GM21717 (cell line): ENCODE measurements at regions not wholly inside any gene's neighbourhood (a gene's known extent, or its start where the extent isn't known, plus 50 kb on each side); places are given as distances from the start of the nearest gene placed in this dataset.

ENCODE experiments used
- ATAC-seq: cut with Tn5 transposase; IDR thresholded peaks from one replicate; pipeline ENCODE4 v1.9.1; 2021; ENCODE audit warnings: mild to moderate bottlenecking, moderate library complexity; ENCODE audit not compliant: unreplicated experiment

DNA sequence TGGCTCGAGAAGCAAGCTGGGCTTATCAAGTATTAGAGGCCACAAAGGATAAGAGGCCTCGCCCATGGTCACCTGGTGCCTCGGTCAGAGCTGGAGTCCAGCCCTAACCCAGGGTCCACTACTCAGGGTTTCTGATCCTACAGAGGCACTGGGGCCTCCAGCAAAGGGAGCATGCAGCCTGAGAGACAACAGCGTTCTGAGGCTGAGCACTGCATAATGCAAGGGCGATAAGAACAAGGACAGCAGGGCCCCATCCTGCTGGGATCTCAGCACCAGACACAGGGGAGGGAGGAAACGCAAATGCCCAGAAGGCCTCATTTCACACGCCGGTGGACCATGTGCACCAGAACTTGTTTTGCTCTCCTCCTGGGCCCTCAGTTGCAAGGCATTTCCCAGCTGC lies 63.0 kb downstream of the C5orf15 start:
- no peak for ATAC-seq

DNA sequence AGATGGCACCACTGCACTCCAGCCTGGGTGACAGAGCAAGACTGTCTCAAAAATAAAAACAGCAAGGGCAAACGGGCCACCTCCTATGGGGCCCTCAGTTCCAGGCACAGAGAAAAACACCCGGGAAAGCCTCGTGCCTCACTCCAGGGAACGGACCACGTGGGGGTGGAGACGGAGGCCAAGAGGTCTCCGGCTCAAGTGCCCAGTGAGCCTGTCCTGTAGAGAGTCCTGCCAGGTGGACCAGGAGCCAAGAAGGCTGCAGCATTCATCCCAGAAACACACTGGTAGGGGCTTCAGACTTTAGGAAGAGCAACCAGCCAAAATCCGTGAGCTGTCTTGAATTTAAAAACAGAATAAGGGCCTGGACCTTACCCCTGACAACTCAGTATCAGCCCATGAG lies 63.8 kb downstream of the C5orf15 start:
- no peak for ATAC-seq

DNA sequence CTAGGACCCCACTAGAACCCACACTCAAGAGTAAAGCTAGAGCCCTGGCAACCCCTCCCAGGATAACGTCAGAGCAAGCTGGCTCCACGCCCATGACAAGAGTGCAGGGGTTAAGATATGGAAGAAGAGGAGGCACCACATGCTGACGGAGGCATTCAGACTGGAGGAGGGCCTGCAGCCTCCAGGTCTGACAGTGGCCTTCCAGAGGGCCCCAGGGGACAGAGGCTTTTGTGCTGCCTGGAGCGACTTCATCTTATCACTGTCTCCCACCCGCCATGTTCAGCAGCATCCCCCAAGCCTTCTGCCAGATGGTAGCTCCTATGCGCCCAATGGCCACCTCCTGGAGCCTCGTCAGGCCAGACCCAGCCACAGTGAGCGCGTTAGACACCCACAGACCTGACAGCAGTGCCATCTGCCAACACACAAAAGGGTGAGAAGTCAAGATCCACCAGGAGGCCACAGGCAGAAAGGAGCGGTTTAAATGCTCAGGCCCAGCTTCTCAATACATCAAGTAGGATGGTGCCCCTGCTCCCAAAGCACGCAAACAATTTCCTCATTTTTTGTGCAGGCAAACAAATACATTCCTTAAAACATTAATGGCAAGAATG lies 65.8 kb downstream of the C5orf15 start:
- no peak for ATAC-seq

DNA sequence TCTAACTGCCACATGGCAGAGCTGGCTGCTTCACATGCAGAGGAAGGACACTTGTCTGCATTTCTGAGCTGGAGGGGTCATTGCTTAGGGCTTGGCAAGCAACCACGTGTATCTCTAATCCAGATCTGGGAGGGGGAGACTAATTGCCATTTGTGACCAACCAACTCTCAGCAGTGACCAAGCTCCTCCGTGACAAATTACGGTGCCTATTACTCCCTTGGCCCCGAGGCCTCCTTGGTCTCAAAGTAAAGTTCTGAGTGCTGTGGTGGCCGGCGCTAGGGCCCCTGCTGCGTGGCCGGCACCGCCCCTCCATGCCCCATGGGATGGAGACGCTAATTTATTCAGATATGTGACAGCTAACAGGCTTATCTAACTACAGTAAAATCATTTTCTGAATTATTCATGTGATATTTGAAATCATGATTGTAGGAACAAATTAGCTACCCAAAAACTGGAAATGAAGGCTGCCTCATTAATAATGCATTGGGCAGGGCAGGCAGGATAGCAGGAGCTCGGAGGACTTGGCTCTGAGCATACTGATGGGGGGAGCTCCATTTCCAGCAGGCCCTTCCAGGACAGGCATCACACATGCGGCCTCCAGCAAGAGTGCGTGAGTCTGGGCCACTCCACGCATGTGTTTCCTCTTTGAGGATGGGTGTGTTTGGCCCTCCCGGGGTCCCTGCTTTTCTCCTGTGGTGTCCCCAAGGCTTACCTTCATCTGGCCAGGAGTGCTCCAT lies 67.7 kb downstream of the C5orf15 start:
- ATAC-seq: no peak

DNA sequence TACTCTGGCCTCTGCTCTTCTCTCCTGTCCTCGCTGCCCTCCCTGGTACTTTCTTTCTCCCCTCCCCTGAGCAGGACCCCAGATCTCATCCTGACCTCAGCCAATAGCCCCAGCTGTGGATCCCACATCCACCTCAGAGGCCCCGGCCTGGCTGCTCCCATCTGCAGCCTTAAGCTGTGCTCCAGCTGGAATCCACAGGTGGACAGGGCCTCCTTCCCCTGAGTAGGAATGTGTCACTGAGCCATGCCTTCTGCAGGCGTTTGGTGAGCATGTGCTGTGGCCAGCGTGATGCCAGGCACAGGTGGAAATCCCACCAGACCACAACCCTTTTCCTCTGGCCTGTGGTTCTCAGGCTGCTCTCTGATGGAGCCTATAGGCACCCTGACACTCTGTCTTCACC lies 68.9 kb downstream of the C5orf15 start:
- ATAC-seq: no peak

DNA sequence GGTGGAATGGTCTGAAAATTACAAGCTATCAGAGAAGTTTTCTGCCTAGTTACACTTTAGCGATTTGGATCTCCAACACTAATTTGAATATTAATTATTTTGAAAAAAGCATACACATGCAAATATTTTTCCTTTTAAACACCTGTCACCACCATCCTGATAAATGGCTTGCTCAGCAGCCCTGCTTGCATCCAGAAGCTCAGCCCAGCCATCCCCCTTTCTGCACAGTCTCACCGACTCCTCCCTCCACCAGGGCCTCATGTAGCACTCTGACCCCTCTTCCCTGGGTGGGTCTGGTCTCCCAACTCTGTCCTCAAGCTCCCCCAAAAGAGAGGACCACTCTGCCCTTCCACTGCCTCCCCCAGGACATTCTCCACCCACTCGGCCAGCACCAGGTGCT lies 70.0 kb downstream of the C5orf15 start:
- ATAC-seq: no peak

DNA sequence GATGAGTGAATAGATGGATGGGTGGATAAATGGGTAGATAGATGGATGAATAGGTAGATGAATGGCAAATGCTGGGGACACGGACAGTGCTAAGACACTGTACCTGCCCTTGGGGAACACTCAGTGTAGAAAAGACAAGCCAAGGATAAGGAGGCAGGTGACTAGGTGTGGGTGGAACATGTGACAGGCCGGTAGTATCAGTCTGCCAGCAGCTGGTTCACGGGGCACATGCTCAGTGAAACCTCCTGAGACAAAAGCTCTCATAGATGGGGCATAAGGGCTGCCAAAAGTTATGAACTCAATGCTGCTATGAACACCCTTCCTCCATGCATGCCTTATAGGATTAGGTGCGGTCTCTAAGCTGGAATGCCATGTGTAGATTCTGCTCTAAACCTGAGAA lies 71.0 kb downstream of the C5orf15 start:
- no peak for ATAC-seq

DNA sequence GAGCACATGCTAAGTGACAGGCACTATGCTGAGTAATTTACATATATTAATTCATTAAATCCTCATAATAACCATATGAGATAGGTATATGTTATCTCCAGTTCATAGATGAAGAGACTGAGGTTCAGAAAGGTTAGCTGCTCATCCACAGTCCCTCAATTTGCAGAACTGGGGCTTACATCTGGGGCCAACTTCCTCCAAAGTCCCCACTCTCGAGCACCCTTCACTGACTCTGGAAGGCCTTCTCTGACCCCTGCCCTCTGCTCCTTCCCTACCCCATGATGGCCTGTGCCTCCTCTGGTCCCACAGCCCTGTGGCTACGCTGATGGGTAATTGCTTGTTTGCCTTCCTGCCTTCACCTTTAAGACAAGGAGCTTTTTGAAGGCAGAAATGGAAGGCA lies 71.6 kb downstream of the C5orf15 start:
- no peak for ATAC-seq

DNA sequence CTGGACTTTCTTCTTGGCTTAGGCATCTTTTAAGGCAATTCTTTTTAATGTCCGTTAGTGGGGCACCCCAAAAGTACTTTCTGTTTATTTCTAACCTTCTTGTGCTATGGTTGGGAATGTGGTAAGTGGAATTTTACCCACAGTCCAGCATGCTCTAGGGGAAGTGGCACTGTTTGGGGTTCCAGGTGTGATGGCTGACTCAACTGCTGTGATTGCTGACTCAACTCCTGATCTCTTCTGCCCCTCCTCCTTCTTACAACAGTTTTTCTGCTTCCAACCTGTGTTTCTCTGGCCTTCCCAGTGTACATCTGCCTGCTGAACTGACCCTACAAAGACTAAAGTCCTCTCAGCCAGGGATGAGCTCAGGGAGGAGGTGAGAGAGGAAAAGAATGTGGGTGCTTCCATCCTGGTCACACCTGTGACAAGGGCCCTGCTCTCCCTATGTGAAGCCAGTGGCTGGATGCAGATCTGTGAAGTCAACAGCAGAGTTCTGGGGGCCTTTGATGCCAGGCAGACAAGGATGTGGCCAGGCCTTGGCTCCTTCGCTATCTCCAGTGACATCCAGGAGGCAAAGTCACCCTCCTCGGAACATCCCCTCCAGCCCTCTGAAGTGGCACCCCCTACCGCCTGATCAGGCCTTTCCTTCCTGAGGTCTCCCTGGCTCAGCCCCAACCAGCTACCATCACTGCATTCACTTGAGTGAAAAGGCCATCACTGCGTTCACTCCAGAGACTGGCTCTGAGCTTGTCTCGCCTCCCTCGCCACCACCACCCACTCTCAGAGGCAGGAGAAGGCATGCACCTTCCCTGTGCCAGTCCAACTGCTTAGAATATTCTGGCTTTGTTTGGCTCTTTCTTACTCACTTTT lies 72.2 kb downstream of the C5orf15 start:
- ATAC-seq: no peak

DNA sequence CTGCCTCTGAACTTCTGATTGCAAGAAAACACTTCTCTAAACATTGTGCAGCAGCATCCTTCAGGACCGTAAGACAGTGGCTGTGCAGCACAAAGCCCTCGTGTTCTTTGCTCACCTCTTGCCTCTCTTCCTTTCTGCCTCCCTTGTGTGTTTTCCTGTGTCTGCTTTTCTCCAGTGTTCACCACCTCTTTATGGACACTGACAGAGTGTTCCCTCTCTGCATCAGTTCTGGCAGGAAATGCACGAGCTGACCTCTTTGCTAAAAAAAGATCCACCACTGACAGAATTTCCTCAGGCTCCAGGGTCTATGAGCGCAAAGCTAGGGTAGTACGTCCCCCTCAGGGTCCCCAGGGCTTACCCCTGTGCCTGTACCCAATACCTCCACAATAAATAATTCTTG lies 74.3 kb downstream of the C5orf15 start:
- ATAC-seq: no peak

DNA sequence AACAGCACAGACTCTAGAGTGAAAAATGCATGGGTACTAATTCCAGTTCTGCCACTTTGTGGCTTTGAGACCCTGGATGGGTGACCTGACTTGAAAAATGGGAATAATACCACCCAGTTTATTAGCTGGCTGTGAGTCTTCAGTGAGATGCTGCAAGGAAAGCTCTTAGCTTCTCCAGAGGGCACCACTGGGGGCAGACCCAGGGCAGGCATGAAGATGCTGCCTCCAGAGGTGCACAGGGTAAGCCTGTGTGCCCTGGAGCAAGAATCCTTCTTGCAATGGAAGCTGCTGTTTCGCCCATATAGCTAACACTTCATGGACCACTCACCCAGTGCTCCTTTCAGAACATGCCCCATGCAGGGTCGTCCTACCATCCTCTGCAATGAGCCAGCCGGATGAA lies 75.7 kb downstream of the C5orf15 start:
- ATAC-seq: no peak

DNA sequence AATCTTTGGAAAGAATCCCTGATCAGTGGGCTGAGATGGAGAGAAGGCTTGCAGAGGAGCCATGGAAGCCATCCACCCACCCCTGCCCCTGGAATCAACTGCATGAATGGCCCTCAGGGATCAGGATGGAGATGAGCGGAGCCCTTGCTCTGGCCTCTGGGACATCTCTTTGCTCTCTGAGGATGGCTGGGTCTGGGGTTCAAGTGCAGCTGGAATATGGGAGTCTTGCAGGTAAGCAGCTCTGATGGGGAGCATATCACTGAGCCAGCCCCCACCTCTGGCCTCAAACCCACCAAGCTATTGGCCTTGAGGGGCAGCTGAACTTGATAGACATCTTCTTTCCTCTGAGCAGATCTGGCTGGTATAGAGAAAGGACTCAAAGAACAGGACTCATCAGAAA lies 76.1 kb downstream of the C5orf15 start:
- no peak for ATAC-seq

DNA sequence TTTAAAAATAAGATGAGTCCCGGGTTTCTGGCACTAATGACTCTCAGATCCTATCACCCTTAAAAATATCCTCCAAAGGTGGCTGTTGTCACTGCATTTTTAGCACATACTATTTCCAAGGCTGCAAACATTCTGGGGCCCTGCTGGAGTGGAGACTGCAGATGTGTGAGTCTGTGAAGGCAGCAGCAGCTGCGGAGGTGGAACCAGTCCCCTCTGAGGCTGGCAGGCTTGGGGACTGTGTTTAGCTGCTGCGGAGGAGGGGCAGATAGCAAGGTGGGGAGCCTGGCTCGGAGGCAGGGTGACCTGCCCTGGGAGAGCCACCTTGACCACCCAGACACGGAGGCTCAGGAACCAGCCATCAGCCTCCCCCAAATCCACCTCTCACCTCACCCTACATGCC lies 77.0 kb downstream of the C5orf15 start:
- ATAC-seq: no peak

DNA sequence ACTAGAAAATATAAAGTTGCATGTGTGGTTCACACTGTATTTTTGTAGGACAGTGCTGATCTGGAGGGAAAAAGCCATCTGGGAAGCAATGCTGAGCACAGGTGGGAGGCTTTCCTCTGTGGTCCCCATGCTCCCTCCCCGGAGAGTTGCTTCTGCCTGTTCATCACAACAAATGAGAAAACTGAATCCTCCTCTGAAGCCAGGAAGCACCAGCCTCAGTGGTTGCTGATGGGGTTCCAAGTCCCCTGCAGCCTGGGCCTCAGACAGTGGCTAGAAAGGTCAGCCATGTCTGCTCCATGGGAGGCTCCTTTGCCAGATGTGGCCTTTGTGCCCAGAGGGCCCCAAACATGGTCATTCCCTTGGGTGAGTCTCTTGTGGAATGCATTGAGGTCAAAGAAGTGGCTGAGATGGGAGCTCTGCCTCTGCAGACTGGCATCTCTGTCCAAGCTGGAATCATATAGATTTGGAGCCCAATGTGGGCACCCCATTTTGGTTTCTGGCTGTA lies 77.6 kb downstream of the C5orf15 start:
- no peak for ATAC-seq

DNA sequence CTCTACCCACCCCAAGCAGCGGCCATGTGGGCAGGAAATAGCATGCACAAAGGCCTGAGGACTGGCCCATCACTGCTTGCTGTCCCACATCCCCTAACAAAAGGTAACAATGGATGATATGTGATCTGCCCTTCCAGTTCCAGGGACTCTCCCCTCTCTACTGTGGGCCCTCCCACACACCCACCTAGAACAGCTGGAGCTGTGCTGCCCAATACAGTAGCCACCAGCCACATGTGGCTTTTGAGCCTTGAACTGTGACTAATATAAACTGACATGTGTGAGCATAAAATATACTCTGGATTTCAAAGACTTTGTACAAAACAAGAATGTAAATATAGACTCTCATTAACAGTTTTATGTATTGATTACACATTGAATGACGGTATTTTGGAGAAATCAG lies 78.1 kb downstream of the C5orf15 start:
- ATAC-seq: no peak

DNA sequence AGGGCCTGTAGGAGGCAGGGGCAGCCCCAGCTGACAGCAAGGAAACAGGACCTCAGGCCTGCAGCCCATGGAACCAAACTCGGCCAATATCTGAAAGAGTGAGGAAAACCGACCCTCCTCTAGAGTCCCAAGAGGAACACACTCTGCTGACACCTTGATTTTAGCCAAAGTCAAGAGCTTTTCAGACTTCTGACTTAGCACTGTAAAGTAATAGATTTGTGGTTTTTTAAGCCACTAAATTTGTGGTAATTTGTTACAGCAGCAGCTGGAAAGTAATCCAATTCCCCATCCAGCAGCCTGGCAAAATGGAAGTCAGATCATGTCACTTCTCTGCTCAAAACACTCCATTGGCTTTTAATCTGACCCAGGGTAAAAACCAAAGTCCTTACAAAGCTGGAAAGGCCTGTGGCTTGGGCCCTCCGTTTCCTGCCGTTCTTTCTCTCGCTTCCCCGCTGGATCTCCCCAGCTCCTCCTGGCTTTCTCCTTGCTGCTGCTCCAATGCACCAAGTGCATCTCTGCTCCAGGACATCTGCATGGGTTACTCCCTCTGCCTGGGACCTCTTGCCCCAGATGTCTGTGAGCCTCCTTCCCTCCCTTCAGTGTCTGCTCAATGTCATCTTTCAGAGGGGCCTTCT lies 79.0 kb downstream of the C5orf15 start:
- ATAC-seq: no peak

DNA sequence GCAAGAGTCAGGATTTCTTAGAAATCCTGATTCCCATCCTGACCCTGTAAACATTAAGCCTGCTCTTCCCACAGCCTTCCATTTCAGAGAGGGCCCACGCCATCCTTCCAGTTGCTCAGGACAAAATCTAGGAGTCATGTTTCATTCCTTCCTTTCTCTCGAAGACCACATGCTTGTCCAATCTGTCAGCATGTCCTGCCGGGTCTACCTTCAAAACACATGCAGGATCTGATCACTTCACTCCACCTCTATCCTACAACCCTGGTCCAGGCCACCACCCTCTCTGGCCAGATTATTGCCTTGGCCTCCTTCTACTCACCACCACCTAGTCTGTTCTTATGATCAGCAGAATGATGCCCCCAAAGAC lies 79.8 kb downstream of the C5orf15 start:
- ATAC-seq: no peak

DNA sequence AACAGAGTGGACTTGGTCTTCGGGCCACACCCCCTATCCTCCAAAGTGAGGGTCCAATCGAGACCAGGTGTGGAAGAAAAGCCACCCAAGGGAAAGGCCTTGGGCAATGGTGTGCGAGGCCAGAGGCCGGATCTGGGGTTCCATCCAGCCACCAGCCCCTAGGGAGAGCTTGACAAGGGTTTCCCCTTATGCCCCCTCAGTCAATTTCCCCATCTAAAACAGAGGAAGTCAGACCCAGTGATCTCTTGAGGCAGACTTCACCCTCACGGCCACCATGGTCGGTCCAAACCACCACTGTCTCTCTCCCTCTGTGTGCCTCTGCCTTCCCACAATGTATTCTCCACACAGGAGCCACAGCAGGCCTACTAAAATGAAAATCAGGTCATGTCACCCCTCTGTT lies 82.9 kb downstream of the C5orf15 start:
- ATAC-seq: no peak

DNA sequence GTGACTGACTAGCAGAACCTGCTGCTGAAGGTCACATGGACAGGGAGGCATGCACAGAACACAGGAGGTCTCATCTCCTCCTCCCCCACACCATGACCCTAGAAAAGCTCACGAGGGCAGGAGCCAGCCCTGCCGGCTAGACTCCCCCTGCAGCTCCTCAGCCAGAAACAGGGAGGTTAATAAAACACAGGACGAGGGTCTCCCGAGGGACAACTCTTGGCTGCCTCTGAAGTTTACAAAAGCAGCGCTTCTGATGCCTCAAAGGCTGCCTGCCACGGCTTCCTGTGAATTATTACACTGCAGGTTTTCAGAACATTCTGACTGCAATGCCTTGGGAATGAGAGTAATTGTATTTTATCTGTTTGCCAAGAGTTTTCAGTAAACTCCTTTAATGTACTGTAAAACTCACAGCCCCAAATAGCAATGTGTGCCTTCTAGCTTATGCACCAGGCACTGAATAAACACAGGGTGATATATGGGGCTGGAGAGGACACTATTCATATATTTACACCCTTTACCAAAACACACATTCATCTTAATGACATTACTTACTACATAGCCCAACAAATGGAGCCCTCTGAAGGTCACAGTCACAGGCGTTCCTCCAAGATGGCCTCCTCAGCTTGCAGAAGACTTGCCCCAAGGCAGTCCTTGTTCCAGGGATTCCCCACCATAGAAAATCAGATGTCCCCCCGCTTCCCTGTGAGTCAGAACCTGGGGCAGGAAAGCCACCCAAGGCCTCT lies 83.7 kb downstream of the C5orf15 start:
- no peak for ATAC-seq

DNA sequence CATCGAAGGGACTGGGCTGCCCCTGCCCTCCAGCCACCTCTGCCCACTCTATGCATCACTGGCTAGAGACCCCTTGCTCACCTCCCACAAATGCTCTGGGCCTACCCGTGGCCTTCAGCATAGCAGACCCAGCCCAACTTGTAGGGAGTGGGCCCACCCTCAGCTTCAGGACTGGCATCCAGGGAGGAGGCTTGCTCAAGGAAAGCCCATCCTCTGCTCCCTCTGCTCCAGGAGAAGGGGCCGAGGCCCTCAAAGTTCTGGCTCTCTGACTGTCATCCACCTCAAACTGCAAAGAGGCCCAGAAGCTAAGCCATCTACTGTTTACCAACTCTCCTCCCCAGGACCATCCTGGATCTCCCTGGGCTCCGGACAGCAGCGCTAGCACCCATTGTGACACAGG lies 84.5 kb downstream of the C5orf15 start:
- ATAC-seq: no peak

DNA sequence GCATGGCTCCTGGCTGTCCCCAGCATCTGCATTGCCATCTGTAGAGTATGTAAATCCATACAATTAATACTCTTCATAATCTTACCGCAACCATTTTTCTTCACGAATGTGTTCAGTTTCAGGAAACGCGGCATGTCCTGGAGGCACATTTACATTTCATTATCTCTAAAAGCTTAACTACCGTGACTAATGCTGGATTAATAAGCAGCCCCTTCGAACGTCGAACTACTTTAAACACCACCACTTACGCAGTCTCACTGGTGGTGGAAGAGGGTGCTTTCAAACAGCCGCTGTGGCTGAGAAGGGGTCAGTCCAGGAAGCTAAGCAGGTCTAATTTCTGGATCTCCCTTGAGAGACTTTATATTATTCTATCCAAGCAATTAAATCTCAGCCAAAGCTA lies 85.6 kb downstream of the C5orf15 start:
- ATAC-seq: no peak
